GM12875 (cell line): ENCODE measurements at regions not wholly inside any gene's neighbourhood (a gene's known extent, or its start where the extent isn't known, plus 50 kb on each side); places are given as distances from the start of the nearest gene placed in this dataset.

Source experiments
- H3K4me3 ChIP-seq: one replicate; pipeline ENCODE4 v1.5.1; 2011; ENCODE audit warnings: low read depth, low read length, control low read depth
- CTCF ChIP-seq: IDR thresholded peaks from 2 replicates; pipeline ENCODE4 v1.5.1; 2011; ENCODE audit warnings: low read depth, mild to moderate bottlenecking, control low read depth, inconsistent platforms, low read length, moderate library complexity, borderline replicate concordance; ENCODE audit not compliant: insufficient read depth

- no peak overlapping the region for H3K4me3 ChIP-seq
- TF ChIP-seq CTCF: no peak
Observed at GRCh38 chr19:28961772-28962500, 251.0 kb downstream of the UQCRFS1 start.

GRCh38 chr19:28960986-28961705 lies 251.8 kb downstream of the UQCRFS1 start:
- no peak for TF ChIP-seq CTCF
- no peak overlapping the region for H3K4me3 ChIP-seq

GRCh38 chr19:28960586-28960985 lies 252.4 kb downstream of the UQCRFS1 start:
- no peak overlapping the region for H3K4me3 ChIP-seq
- TF ChIP-seq CTCF: no peak

- TF ChIP-seq CTCF: no peak
- H3K4me3 ChIP-seq: no peak overlapping the region
Observed at GRCh38 chr19:28956961-28957360, 256.0 kb downstream of the UQCRFS1 start.

- no peak for TF ChIP-seq CTCF
- no peak overlapping the region for H3K4me3 ChIP-seq
Observed at GRCh38 chr19:28956421-28956820, 256.5 kb downstream of the UQCRFS1 start.

GRCh38 chr19:28949535-28949934 lies 263.4 kb downstream of the UQCRFS1 start:
- TF ChIP-seq CTCF: no peak
- no peak overlapping the region for H3K4me3 ChIP-seq

- H3K4me3 ChIP-seq: no peak overlapping the region
- TF ChIP-seq CTCF: no peak
Observed at GRCh38 chr19:28949027-28949426, 263.9 kb downstream of the UQCRFS1 start.
